Uterus (tissue), 3 donors: ENCODE measurements at regions not wholly inside any gene's neighbourhood (a gene's known extent, or its start where the extent isn't known, plus 50 kb on each side); places are given as distances from the start of the nearest gene placed in this dataset.

ENCODE experiments used
- DNase-seq, 2 donors: peaks; one replicate each; pipeline ENCODE4 v3.0.0-alpha.2; 2019 to 2020
- H3K27ac ChIP-seq, 2 donors: fragments of 200-600 bp; sonication (generic); 1 replicate in 1 of 2; 2 replicates in 1 of 2; pipeline ENCODE4 v1.5.1; 2016 to 2018
- H3K27me3 ChIP-seq, 2 donors: fragments of 200-600 bp; sonication (generic); one replicate each; pipeline ENCODE4 v1.5.1; 2018 to 2019; ENCODE audit warnings: control low read depth in 1 of 2
- H3K36me3 ChIP-seq, 2 donors: fragments of 200-600 bp; sonication (generic); one replicate each; pipeline ENCODE4 v1.5.1; 2019; ENCODE audit warnings: control low read depth in 1 of 2
- H3K4me1 ChIP-seq, 2 donors: fragments of 200-600 bp; sonication (generic); one replicate each; pipeline ENCODE4 v1.5.1; 2018 to 2019; ENCODE audit warnings: control low read depth in 1 of 2
- H3K4me3 ChIP-seq, 2 donors: fragments of 200-600 bp; sonication (generic); 1 replicate in 1 of 2; 2 replicates in 1 of 2; pipeline ENCODE4 v1.5.1; 2018 to 2019; ENCODE audit warnings: mild to moderate bottlenecking in 1 of 2
- H3K9me3 ChIP-seq, 2 donors: fragments of 200-600 bp; sonication (generic); one replicate each; pipeline ENCODE4 v1.5.1; 2019; ENCODE audit warnings: control low read depth in 1 of 2
- POLR2A ChIP-seq, 2 donors: fragments of 450-650 bp; IDR thresholded peaks; one replicate each; pipeline ENCODE4 v1.6.1; 2016; ENCODE audit warnings: antibody characterized with exemption in 2 of 2, mild to moderate bottlenecking in 1 of 2, moderate library complexity in 1 of 2
- intact Hi-C: fragments of 100-400 bp; cut with DNase I; formaldehyde crosslinking; loops from one replicate; pipeline ENCODE4 v1.15.1; 2023; ENCODE audit warnings: low total_unique reads
- TF ChIP-seq, protein P1 (sequence below), 4 experiments: fragments of 200-600 bp in 2 of 4; fragments of 450-650 bp in 2 of 4; sonication (generic) in 2 of 4; IDR thresholded peaks; one replicate each; pipeline ENCODE4 v1.5.1; 2016 to 2019; ENCODE audit warnings: antibody characterized with exemption in 4 of 4, mild to moderate bottlenecking in 2 of 4, moderate library complexity in 1 of 4
- donor health status: DM: yes; HTN: yes; CAD: no.

- intact Hi-C loops: no loop called here
- Histone ChIP-seq H3K4me1 (no peaks in the 10 kb centered on the region), H3K27me3 (no peaks in the 10 kb centered on the region)
Measured at GRCh38 chr9:107907715-107908114, 418.1 kb upstream of the KLF4 start.

GRCh38 chr9:107907255-107907654 is 417.7 kb upstream of the KLF4 start:
- H3K36me3 ChIP-seq: no peaks in the 10 kb centered on the region
- intact Hi-C loops: no loop called here
- H3K4me1 ChIP-seq: no peaks in the 10 kb centered on the region
- no peak overlapping the region for H3K27ac ChIP-seq
- DNase-seq: no peak
- H3K9me3 ChIP-seq: no peaks in the 10 kb centered on the region
- TF ChIP-seq, protein P1, sequence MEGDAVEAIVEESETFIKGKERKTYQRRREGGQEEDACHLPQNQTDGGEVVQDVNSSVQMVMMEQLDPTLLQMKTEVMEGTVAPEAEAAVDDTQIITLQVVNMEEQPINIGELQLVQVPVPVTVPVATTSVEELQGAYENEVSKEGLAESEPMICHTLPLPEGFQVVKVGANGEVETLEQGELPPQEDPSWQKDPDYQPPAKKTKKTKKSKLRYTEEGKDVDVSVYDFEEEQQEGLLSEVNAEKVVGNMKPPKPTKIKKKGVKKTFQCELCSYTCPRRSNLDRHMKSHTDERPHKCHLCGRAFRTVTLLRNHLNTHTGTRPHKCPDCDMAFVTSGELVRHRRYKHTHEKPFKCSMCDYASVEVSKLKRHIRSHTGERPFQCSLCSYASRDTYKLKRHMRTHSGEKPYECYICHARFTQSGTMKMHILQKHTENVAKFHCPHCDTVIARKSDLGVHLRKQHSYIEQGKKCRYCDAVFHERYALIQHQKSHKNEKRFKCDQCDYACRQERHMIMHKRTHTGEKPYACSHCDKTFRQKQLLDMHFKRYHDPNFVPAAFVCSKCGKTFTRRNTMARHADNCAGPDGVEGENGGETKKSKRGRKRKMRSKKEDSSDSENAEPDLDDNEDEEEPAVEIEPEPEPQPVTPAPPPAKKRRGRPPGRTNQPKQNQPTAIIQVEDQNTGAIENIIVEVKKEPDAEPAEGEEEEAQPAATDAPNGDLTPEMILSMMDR (IDR thresholded peaks at IDR 0.05): no peak
- TF ChIP-seq POLR2A (IDR thresholded peaks at IDR 0.05): no peak
- no peak overlapping the region for H3K4me3 ChIP-seq
- no peaks in the 10 kb centered on the region for H3K27me3 ChIP-seq

More at GRCh38 chr9:107907715-107908114, 418.1 kb upstream of the KLF4 start:
- H3K36me3 ChIP-seq: no peaks in the 10 kb centered on the region
- no peak for TF ChIP-seq POLR2A (IDR thresholded peaks at IDR 0.05)
- TF ChIP-seq, protein P1 (IDR thresholded peaks at IDR 0.05): no peak
- H3K9me3 ChIP-seq: no peaks in the 10 kb centered on the region
- H3K27ac ChIP-seq: no peak overlapping the region
- DNase-seq: no peak
- H3K4me3 ChIP-seq: no peak overlapping the region

GRCh38 chr9:107906074-107906473 is 416.5 kb upstream of the KLF4 start:
- no peaks in the 10 kb centered on the region for H3K4me1 ChIP-seq
- no peak for DNase-seq
- H3K27me3 ChIP-seq: no peaks in the 10 kb centered on the region
- no peak overlapping the region for H3K4me3 ChIP-seq
- TF ChIP-seq, protein P1 (IDR thresholded peaks at IDR 0.05): no peak
- TF ChIP-seq POLR2A (IDR thresholded peaks at IDR 0.05): no peak
- H3K36me3 ChIP-seq: no peaks in the 10 kb centered on the region
- intact Hi-C loops: no loop called here
- no peak overlapping the region for H3K27ac ChIP-seq
- no peaks in the 10 kb centered on the region for H3K9me3 ChIP-seq

DNA sequence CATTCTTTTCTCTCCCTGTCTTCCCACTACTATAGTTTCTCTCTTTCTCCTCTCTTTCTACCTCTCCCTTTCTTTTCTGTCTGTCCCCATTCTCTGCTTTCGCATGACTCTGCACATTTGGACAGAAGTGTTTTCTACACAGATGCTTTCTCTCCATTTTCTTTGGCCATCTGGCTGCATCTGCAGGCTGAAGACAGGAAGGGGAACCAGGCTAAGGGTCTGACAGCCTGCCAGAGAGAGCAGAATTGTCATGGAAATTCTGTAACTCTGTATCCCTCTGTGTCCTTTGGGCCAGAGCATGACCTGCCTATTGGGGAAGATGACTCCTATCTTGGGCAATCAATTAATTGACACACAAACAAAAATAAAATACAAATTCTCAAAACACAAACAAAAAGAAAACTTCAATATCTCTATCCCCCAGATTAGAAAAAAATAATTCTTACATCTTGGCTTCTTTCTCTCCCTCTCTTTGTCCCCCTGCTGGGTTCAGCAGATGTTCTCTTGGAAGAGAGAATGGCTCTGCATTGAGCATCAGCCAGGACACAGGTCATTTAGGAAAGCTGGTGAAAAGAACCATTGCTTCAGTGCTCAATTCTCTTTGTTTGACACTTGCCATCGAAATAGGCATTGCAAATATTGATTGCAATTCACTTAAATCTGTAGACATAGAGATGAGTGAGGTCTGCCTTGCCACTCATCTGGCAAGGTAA is 415.9 kb upstream of the KLF4 start:
- no peak for TF ChIP-seq POLR2A (IDR thresholded peaks at IDR 0.05)
- TF ChIP-seq, protein P1 (IDR thresholded peaks at IDR 0.05): no peak
- no peak for DNase-seq
- H3K27ac ChIP-seq: no peak overlapping the region
- no peaks in the 10 kb centered on the region for H3K36me3 ChIP-seq
- intact Hi-C loops: no loop called here
- no peaks in the 10 kb centered on the region for H3K4me1 ChIP-seq
- no peaks in the 10 kb centered on the region for H3K9me3 ChIP-seq
- H3K4me3 ChIP-seq: no peak overlapping the region
- H3K27me3 ChIP-seq: no peaks in the 10 kb centered on the region

- Histone ChIP-seq H3K9me3 (no peaks in the 10 kb centered on the region), H3K36me3 (no peaks in the 10 kb centered on the region), H3K27me3 (no peaks in the 10 kb centered on the region), H3K27ac (no peak overlapping the region), H3K4me1 (no peaks in the 10 kb centered on the region), H3K4me3 (no peak overlapping the region)
- TF ChIP-seq, protein P1 (IDR thresholded peaks at IDR 0.05): no peak
- no peak for TF ChIP-seq POLR2A (IDR thresholded peaks at IDR 0.05)
- intact Hi-C loops: no loop called here
- no peak for DNase-seq
Measured at GRCh38 chr9:107899961-107900330, 410.4 kb upstream of the KLF4 start.
